DMS53 (cell line): ENCODE measurements at regions not wholly inside any gene's neighbourhood (a gene's known extent, or its start where the extent isn't known, plus 50 kb on each side); places are given as distances from the start of the nearest gene placed in this dataset.

Experiments used
- DNase-seq: peaks from one replicate; lab custom pipeline; 2025; lab: John Stamatoyannopoulos, UW

- no peak for DNase-seq
Observed at GRCh38 chr4:3704669-3705068, 61.5 kb upstream of the ADRA2C start.

GRCh38 chr4:3703677-3704521 is 62.3 kb upstream of the ADRA2C start:
- no peak for DNase-seq

GRCh38 chr4:3703343-3703676 is 62.9 kb upstream of the ADRA2C start:
- no peak for DNase-seq

DNA sequence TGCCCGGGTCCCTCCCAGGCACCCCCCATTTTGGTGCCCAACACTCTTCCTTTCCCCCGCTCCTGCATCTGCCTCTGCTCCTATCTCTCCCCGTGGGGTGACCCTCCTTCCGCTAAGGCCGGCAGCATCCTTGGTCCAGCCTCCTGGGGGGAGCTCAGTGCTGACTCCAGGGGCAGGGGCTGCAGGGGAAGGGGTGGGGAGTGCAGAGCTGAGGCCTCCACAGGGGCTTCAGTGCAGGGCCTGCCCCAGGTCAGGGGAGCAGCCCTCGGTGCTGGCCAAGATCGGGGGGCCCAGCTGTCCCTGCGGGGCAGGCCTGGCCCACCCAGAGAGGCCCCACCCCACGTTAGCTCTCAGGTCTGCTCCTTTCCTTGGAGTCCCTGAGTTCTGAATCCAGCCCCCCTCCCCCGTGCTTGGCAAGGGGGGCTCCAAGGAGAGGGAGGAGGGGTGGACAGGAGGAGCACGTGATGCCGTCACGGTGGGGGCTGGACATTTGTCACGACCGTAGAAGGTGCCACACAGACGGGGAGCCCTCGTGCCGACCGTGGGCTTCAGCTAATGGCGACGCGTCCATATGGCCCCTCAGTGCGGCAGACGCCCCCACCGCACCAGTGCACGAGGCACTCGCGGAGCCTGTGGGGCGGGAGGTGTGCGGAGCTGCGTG is 63.5 kb upstream of the ADRA2C start:
- no peak for DNase-seq

- DNase-seq = no peak
Observed at GRCh38 chr4:3701736-3702560, 64.2 kb upstream of the ADRA2C start.

- no peak for DNase-seq
Observed at GRCh38 chr4:3701271-3701734, 64.9 kb upstream of the ADRA2C start.

DNA sequence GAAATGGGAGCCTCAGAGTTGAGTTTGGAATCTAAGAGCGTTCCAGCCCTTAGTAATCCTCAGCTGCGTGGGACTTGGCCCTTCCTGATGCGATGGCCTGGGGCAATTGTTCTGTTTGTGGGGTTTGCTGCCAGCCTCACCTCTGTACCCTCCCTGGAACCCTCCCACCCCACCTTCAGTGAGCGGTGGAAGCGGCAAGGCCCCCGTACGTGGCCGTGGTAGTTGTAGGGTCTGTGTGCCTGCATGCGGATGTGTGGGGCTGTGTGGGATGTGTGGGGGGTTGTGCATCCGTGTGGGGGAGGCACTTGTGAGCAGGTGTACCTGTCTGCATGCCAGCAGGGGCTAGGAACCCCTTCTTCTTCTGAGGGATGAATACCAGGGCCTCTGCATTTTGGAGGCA is 65.4 kb upstream of the ADRA2C start:
- no peak for DNase-seq

DNA sequence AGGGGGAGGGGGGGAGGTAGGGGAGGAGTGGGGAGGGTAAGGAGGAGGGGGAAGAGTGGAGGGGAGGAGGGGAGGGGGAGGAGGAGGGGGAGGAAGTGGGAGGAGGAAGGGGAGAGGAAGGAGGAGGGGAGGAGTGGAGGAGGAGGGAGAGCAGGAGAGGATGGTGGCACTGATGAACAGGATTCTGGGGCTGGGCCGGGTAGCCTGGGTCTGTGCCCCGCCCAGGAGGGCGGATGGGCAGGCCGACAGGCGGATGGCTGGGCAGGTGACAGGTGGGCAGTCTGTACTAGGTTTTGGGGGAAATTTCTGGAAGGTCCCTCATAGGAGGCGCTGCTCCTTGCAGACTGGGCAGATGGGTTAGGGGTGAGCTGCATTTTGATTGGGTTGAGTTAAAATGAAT is 66.0 kb upstream of the ADRA2C start:
- no peak for DNase-seq

GRCh38 chr4:3699678-3700077 is 66.5 kb upstream of the ADRA2C start:
- no peak for DNase-seq

DNA sequence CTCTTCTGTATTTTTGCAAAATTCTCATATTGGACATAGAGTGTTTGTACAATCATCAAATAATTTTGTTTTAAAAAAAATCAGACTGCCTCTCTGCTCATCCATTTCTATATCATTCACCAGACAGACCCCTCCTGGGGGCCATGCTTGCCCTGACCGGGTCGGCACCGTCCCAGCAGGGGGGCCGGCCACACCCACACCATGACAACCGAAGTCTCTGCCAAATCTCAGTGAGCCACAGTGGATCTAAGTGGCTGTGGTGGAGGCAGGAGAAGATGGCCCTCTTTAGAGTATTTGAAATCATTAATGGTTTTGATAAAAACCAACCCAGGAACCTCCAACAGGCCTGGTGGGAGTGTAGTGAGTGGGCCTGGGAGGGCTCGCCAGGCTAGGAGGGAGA is 66.9 kb upstream of the ADRA2C start:
- DNase-seq = no peak

DNA sequence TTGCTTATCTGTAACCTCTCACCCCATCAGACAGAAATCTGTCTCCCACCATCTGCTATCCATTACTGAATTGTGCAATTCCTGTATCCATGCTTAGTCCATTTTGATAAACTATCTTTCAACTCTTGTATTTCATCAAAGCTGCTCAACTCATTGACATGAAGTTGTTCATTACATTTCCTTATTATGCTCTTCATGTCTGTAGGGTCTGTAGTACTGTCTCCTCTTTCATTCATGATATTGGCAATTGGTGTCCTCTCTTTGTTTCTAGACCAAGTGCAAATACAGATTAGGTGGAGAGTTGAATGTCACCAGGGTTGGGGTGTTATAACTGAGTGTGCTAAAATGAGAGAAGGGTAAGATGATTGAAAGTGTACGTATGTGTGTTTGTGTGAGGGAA is 69.2 kb upstream of the ADRA2C start:
- DNase-seq = no peak

- no peak for DNase-seq
Observed at GRCh38 chr4:3690551-3691152, 75.5 kb upstream of the ADRA2C start.

GRCh38 chr4:3689576-3690550 is 76.3 kb upstream of the ADRA2C start:
- DNase-seq = no peak

DNA sequence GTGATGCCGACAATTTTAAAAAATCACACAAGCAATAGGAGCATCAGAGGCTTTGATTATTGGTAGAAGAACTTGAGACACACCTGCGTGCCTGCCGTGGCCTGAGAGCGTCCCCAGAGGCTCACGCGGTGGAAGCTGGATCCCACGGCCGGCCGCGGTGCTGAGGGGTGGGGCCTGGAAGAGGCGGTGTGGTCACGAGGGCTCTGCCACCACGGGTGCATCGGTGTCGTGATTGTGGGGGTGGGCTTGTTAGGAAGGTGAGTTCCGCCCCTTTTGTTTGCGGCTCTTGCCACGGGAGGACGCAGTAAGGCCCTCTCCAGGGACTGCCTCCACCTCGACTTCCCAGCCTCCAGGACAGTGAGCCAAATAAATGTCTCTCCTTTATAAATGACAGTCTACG is 77.2 kb upstream of the ADRA2C start:
- DNase-seq = no peak

- DNase-seq = no peak
Observed at GRCh38 chr4:3688018-3688998, 77.9 kb upstream of the ADRA2C start.

- no peak for DNase-seq
Observed at GRCh38 chr4:3687538-3687937, 78.6 kb upstream of the ADRA2C start.

DNA sequence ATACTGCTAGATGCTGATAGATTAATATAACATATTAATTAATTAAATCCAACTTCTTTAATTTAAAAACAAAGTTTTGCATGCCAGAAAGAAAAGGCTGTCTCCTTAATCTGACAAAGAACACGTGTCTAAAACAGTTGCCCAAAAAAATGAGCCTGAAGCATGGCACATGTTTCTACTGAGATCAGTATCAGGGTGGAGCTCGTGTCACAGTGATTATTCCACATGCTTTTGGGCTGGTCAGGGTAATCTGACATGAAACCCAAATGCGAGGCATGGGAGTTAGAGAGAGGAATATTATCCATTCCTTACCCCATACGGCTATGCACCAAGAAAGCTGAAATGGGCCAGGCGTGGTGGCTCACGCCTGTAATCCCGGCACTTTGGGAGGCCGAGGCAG is 79.4 kb upstream of the ADRA2C start:
- no peak for DNase-seq

DNA sequence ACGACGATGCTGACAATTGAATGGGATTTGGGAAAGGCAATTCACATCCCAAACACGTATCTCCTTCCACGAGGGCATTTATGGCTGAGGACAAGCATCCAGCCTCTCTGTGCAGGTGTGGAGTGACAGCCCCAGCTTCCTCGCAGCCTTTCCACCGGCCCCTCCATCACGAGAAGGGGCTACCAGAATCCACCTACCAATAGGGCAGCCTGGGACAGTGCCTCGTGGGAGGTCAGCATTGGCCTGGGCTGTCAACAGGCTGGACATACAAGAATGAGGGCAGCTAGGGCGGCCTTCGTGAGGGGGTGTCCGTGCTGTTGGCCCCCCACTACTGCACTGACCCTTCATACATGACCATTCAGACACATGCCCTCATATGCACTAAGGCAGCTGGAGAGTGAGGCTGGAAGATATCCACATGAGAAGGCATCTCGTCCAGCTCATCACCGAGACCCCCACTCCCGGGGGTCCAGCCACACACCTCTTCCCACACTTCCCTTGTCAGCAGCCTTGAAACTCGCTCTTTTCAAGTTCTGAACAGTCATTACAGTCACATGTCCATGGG is 81.0 kb upstream of the ADRA2C start:
- DNase-seq = no peak

DNA sequence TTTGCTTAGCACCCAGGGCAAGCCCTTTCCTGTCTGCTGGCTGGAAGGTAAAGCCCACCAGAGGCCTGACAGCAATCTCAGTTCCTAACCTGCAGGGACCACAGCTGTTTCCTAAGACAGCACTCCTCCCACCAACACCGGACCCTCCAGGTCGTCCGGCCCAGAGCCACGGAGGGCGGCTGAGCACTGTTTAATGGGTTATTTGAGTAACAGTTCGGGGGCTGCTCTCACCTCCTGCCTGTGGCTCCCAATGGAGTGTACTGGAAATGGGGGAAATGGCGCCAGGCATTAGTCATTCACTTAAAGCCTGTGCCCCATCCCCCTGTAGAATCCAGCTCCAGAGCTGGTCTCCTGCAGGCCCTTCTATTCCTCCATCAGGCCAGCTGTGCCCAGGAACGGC is 81.6 kb upstream of the ADRA2C start:
- no peak for DNase-seq
